ENCODE measurements at regions not wholly inside any gene's neighbourhood (a gene's known extent, or its start where the extent isn't known, plus 50 kb on each side); places are given as distances from the start of the nearest gene placed in this dataset.

DNA sequence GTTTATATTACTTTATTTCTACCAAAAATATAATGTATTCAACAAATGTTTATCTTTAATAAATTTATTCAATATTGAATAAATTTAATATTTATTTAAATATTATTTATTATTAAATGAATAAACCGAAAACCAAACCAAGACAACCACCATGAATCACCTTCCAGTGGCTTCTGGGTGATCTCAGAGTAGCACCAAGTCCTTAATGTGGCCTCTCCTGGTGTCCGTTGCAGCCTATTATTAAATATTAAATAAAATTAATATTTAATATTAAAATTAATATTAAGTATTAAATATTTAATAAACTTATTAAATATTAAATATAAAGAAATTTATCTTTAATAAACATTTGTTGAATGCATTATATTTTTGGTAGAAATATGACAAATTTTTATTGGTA, 143.3 kb upstream of the PLPP4 start:
- Histone ChIP-seq H4K8ac (ENCODE audit: low read depth, low read length) (no peak overlapping the region), H3K4me3 (ENCODE audit: low read length in 2 of 2) (no peak overlapping the region), H3K18ac (ENCODE audit: low read length) (no peak overlapping the region), H3K14ac (ENCODE audit: low read length) (no peak overlapping the region), H3K4ac (ENCODE audit: low read length) (no peak overlapping the region), H3K4me1 (ENCODE audit: control insufficient read depth in 2 of 2, insufficient read depth in 1 of 2, low read depth in 1 of 2, low read length in 2 of 2) (no peaks in the 10 kb centered on the region), H2AFZ (ENCODE audit: low read length) (no peak overlapping the region), H2AK5ac (ENCODE audit: low read depth, low read length) (no peak overlapping the region), H4K91ac (ENCODE audit: low read depth, low read length, poor library complexity) (no peak overlapping the region), H3K9ac (ENCODE audit: low read depth, low read length, poor library complexity) (no peak overlapping the region), H3K9me3 (replicated peaks in 1 of 2; ENCODE audit: control insufficient read depth in 2 of 2, insufficient read depth in 1 of 2, low read depth in 1 of 2, low read length in 2 of 2) (no peaks in the 10 kb centered on the region), H3K27me3 (ENCODE audit: control insufficient read depth in 3 of 3, insufficient read depth in 3 of 3, low read depth in 1 of 3, low read length in 3 of 3) (no peaks in the 10 kb centered on the region), H2BK5ac (ENCODE audit: low read length) (no peak overlapping the region), H2BK12ac (ENCODE audit: low read length) (no peak overlapping the region), H3K36me3 (replicated peaks in 1 of 2; ENCODE audit: control insufficient read depth in 2 of 2, insufficient read depth in 2 of 2, low read length in 2 of 2) (no peaks in the 10 kb centered on the region), H2BK15ac (ENCODE audit: low read length) (no peak overlapping the region), H3K79me1 (ENCODE audit: low read depth, low read length) (no peaks in the 10 kb centered on the region), H3K23ac (ENCODE audit: low read depth, low read length, poor library complexity) (no peak overlapping the region), H3K27ac (replicated peaks; ENCODE audit: low read length) (no peak overlapping the region), H2BK120ac (ENCODE audit: low read depth, low read length) (no peak overlapping the region), H3K4me2 (ENCODE audit: insufficient read depth, low read length, poor library complexity, severe bottlenecking) (no peak overlapping the region)
- DNase-seq (ENCODE audit: low spot score), result no peak
- WGBS, 2 donors (ENCODE audit: extremely low coverage in 2 of 2, insufficient read length in 2 of 2, insufficient replicate concordance in 1 of 2), result no CpG with 5 or more reads among the region's 2 CpGs

DNA sequence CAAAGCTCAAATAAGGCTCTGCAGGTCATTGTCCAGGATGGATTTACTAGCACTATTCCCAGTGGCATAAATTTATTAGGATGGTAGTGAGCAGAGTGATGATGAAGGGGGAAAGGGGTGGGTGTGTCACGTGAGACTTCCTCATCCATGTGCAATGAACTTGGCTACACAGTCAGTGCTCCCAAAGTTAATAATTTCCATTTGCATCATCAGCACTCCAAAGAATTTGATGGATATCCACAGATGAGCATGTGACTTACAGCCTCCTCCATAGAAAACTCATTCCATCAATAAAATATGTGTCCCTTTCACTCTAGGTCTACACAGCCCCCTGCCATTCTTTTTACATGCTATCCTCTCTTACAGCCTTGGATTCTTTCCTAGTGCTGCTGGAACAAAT, 142.6 kb upstream of the PLPP4 start:
- Histone ChIP-seq H2BK15ac (ENCODE audit: low read length) (no peak overlapping the region), H3K27ac (replicated peaks; ENCODE audit: low read length) (no peak overlapping the region), H3K36me3 (replicated peaks in 1 of 2; ENCODE audit: control insufficient read depth in 2 of 2, insufficient read depth in 2 of 2, low read length in 2 of 2) (no peaks in the 10 kb centered on the region), H3K9me3 (replicated peaks in 1 of 2; ENCODE audit: control insufficient read depth in 2 of 2, insufficient read depth in 1 of 2, low read depth in 1 of 2, low read length in 2 of 2) (no peaks in the 10 kb centered on the region), H3K14ac (ENCODE audit: low read length) (no peak overlapping the region), H2AK5ac (ENCODE audit: low read depth, low read length) (no peak overlapping the region), H3K4ac (ENCODE audit: low read length) (no peak overlapping the region), H3K79me1 (ENCODE audit: low read depth, low read length) (no peaks in the 10 kb centered on the region), H2BK12ac (ENCODE audit: low read length) (no peak overlapping the region), H3K9ac (ENCODE audit: low read depth, low read length, poor library complexity) (no peak overlapping the region), H2AFZ (ENCODE audit: low read length) (no peak overlapping the region), H3K27me3 (ENCODE audit: control insufficient read depth in 3 of 3, insufficient read depth in 3 of 3, low read depth in 1 of 3, low read length in 3 of 3) (no peaks in the 10 kb centered on the region), H3K18ac (ENCODE audit: low read length) (no peak overlapping the region), H2BK120ac (ENCODE audit: low read depth, low read length) (no peak overlapping the region), H3K4me1 (ENCODE audit: control insufficient read depth in 2 of 2, insufficient read depth in 1 of 2, low read depth in 1 of 2, low read length in 2 of 2) (peaks cover 0 to 4% of the 10 kb centered on the region in 2 donors), H2BK5ac (ENCODE audit: low read length) (no peak overlapping the region), H3K4me2 (ENCODE audit: insufficient read depth, low read length, poor library complexity, severe bottlenecking) (no peak overlapping the region), H4K8ac (ENCODE audit: low read depth, low read length) (no peak overlapping the region), H4K91ac (ENCODE audit: low read depth, low read length, poor library complexity) (no peak overlapping the region), H3K4me3 (ENCODE audit: low read length in 2 of 2) (no peak overlapping the region), H3K23ac (ENCODE audit: low read depth, low read length, poor library complexity) (no peak overlapping the region)
- no peak for DNase-seq (ENCODE audit: low spot score)
- WGBS, 2 donors (ENCODE audit: extremely low coverage in 2 of 2, insufficient read length in 2 of 2, insufficient replicate concordance in 1 of 2), result no CpG with 5 or more reads among the region's 1 CpG

DNA sequence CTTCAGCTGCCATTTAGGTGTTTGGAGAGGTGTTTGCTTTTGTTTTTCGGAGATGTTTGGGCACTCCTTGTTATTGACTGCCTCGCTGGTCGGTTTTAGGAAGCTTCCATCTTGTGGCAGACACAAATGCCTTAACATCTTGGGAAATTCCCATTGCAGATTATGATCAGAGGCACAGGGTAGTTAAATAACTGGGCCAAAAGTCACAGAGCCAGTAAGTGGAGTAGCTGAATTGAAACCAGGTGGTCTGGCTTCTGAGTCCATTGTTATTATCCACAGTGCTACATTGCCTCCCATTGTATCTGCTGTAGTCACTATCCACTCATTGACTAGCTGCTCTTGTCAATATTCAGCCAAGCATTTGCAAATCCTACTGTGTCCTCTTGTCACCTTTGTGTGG, 138.2 kb upstream of the PLPP4 start:
- no CpG with 5 or more reads among the region's 3 CpGs for WGBS, 2 donors (ENCODE audit: extremely low coverage in 2 of 2, insufficient read length in 2 of 2, insufficient replicate concordance in 1 of 2)
- no peaks in the 10 kb centered on the region for H3K36me3 ChIP-seq (replicated peaks in 1 of 2; ENCODE audit: control insufficient read depth in 2 of 2, insufficient read depth in 2 of 2, low read length in 2 of 2)
- no peak overlapping the region for H3K9ac ChIP-seq (ENCODE audit: low read depth, low read length, poor library complexity)

DNA sequence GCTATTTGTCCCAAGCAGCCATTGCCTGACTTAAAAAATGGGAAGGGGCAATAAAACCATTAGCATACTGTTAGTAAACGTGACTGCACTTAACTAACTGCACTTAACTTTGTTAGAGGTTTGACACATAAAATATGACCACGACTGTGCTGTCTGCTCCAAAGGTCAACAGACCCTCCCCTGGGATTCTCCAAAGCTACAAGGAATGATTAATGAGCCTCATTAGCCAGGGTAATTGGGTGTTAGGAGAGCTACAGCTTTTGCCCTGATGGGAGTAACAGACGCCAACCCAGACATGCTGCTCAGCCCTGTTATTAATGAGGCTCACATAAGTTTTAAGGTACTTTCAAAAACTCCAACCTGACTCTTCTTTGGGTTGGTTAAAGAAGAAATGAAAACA, 129.4 kb upstream of the PLPP4 start:
- Histone ChIP-seq H2AFZ (ENCODE audit: low read length) (no peak overlapping the region), H3K14ac (ENCODE audit: low read length) (no peak overlapping the region), H3K4me1 (ENCODE audit: control insufficient read depth in 2 of 2, insufficient read depth in 1 of 2, low read depth in 1 of 2, low read length in 2 of 2) (no peaks in the 10 kb centered on the region), H2AK5ac (ENCODE audit: low read depth, low read length) (no peak overlapping the region), H2BK120ac (ENCODE audit: low read depth, low read length) (no peak overlapping the region), H4K91ac (ENCODE audit: low read depth, low read length, poor library complexity) (no peak overlapping the region), H2BK15ac (ENCODE audit: low read length) (no peak overlapping the region), H2BK12ac (ENCODE audit: low read length) (no peak overlapping the region), H2BK5ac (ENCODE audit: low read length) (no peak overlapping the region), H3K36me3 (replicated peaks in 1 of 2; ENCODE audit: control insufficient read depth in 2 of 2, insufficient read depth in 2 of 2, low read length in 2 of 2) (no peaks in the 10 kb centered on the region), H3K18ac (ENCODE audit: low read length) (no peak overlapping the region), H3K23ac (ENCODE audit: low read depth, low read length, poor library complexity) (no peak overlapping the region), H3K9ac (ENCODE audit: low read depth, low read length, poor library complexity) (no peak overlapping the region), H3K4me3 (ENCODE audit: low read length in 2 of 2) (no peak overlapping the region), H3K79me1 (ENCODE audit: low read depth, low read length) (no peaks in the 10 kb centered on the region), H4K8ac (ENCODE audit: low read depth, low read length) (no peak overlapping the region), H3K9me3 (replicated peaks in 1 of 2; ENCODE audit: control insufficient read depth in 2 of 2, insufficient read depth in 1 of 2, low read depth in 1 of 2, low read length in 2 of 2) (no peaks in the 10 kb centered on the region), H3K27ac (replicated peaks; ENCODE audit: low read length) (no peak overlapping the region), H3K27me3 (ENCODE audit: control insufficient read depth in 3 of 3, insufficient read depth in 3 of 3, low read depth in 1 of 3, low read length in 3 of 3) (no peaks in the 10 kb centered on the region), H3K4me2 (ENCODE audit: insufficient read depth, low read length, poor library complexity, severe bottlenecking) (no peak overlapping the region), H3K4ac (ENCODE audit: low read length) (no peak overlapping the region)
- WGBS, 2 donors (ENCODE audit: extremely low coverage in 2 of 2, insufficient read length in 2 of 2, insufficient replicate concordance in 1 of 2), result no CpG with 5 or more reads among the region's 3 CpGs
- DNase-seq (ENCODE audit: low spot score), result no peak

More for the DNA sequence above, 138.2 kb upstream of the PLPP4 start:
- no peak for DNase-seq (ENCODE audit: low spot score)
- H3K4me2 ChIP-seq (ENCODE audit: insufficient read depth, low read length, poor library complexity, severe bottlenecking), result no peak overlapping the region
- H2AFZ ChIP-seq (ENCODE audit: low read length), result no peak overlapping the region
- no peak overlapping the region for H4K8ac ChIP-seq (ENCODE audit: low read depth, low read length)
- H3K18ac ChIP-seq (ENCODE audit: low read length), result no peak overlapping the region
- no peak overlapping the region for H3K4ac ChIP-seq (ENCODE audit: low read length)
- H3K14ac ChIP-seq (ENCODE audit: low read length), result no peak overlapping the region
- H2BK12ac ChIP-seq (ENCODE audit: low read length), result no peak overlapping the region
- H4K91ac ChIP-seq (ENCODE audit: low read depth, low read length, poor library complexity), result no peak overlapping the region
- no peak overlapping the region for H3K4me3 ChIP-seq (ENCODE audit: low read length in 2 of 2)
- peaks cover 0 to 4% of the 10 kb centered on the region in 2 donors for H3K4me1 ChIP-seq (ENCODE audit: control insufficient read depth in 2 of 2, insufficient read depth in 1 of 2, low read depth in 1 of 2, low read length in 2 of 2)
- H3K27me3 ChIP-seq (ENCODE audit: control insufficient read depth in 3 of 3, insufficient read depth in 3 of 3, low read depth in 1 of 3, low read length in 3 of 3), result no peaks in the 10 kb centered on the region
- no peak overlapping the region for H3K27ac ChIP-seq (replicated peaks; ENCODE audit: low read length)
- no peak overlapping the region for H2BK5ac ChIP-seq (ENCODE audit: low read length)
- H3K9me3 ChIP-seq (replicated peaks in 1 of 2; ENCODE audit: control insufficient read depth in 2 of 2, insufficient read depth in 1 of 2, low read depth in 1 of 2, low read length in 2 of 2), result no peaks in the 10 kb centered on the region
- H2BK120ac ChIP-seq (ENCODE audit: low read depth, low read length), result no peak overlapping the region
- H2AK5ac ChIP-seq (ENCODE audit: low read depth, low read length), result no peak overlapping the region
- no peaks in the 10 kb centered on the region for H3K79me1 ChIP-seq (ENCODE audit: low read depth, low read length)
- no peak overlapping the region for H2BK15ac ChIP-seq (ENCODE audit: low read length)
- H3K23ac ChIP-seq (ENCODE audit: low read depth, low read length, poor library complexity), result no peak overlapping the region
